22Rv1 (cell line): ENCODE measurements at regions not wholly inside any gene's neighbourhood (a gene's known extent, or its start where the extent isn't known, plus 50 kb on each side); places are given as distances from the start of the nearest gene placed in this dataset.

Experiments used
- ZFX ChIP-seq: fragments of 450-650 bp; IDR thresholded peaks from 2 replicates; pipeline ENCODE4 v1.6.1; 2017; ENCODE audit warnings: antibody characterized with exemption, borderline replicate concordance
- TF ChIP-seq, protein P1 (sequence below): fragments of 450-650 bp; IDR thresholded peaks from 2 replicates; pipeline ENCODE4 v1.5.1; 2017; ENCODE audit warnings: mild to moderate bottlenecking

DNA sequence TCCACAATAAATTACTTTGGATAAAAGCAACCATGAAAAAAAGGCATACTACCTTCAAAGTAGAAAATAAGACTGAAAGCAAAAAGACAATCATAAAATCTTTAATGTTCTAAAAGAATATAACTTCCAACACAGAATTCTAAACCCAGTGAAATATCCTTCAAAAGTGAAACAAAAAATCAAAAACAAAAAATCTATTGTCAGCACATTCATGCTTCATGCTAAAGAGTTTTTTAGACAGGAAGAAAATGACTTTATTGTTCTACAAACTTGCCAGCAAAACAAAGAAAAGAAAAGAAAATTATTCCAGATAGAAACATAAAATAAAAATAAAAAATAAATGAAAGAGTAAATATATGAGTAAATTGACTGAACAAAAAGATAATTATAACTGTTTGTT, 134.9 kb downstream of the EFHB start:
- TF ChIP-seq, protein P1, sequence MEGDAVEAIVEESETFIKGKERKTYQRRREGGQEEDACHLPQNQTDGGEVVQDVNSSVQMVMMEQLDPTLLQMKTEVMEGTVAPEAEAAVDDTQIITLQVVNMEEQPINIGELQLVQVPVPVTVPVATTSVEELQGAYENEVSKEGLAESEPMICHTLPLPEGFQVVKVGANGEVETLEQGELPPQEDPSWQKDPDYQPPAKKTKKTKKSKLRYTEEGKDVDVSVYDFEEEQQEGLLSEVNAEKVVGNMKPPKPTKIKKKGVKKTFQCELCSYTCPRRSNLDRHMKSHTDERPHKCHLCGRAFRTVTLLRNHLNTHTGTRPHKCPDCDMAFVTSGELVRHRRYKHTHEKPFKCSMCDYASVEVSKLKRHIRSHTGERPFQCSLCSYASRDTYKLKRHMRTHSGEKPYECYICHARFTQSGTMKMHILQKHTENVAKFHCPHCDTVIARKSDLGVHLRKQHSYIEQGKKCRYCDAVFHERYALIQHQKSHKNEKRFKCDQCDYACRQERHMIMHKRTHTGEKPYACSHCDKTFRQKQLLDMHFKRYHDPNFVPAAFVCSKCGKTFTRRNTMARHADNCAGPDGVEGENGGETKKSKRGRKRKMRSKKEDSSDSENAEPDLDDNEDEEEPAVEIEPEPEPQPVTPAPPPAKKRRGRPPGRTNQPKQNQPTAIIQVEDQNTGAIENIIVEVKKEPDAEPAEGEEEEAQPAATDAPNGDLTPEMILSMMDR, result no peak
- TF ChIP-seq ZFX, result no peak
